ENCODE measurements at regions not wholly inside any gene's neighbourhood (a gene's known extent, or its start where the extent isn't known, plus 50 kb on each side); places are given as distances from the start of the nearest gene placed in this dataset.

DNA sequence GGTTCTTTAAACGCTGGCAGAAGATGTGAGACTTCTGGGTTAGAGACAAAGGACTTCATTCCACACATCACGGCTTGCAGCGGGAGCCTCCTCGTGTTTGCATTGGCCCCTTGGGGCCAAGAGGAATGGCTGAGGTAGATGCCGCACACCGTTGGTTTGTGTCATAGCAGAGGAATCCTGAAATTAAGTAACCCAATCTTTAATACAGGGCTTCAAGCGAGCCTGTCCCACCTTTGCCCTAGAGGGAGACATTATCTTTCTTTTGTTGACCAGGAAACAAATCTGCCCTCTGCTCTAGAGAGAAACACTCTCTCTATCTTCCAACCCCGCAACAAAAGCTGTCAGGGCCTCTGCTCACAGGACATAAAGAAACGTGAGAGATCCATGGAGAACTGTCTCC lies 277.5 kb upstream of the ZFP64 start:
- TF ChIP-seq, protein P1, sequence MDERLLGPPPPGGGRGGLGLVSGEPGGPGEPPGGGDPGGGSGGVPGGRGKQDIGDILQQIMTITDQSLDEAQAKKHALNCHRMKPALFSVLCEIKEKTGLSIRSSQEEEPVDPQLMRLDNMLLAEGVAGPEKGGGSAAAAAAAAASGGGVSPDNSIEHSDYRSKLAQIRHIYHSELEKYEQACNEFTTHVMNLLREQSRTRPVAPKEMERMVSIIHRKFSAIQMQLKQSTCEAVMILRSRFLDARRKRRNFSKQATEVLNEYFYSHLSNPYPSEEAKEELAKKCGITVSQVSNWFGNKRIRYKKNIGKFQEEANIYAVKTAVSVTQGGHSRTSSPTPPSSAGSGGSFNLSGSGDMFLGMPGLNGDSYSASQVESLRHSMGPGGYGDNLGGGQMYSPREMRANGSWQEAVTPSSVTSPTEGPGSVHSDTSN (CRISPR knock-in tag; IDR thresholded peaks at IDR 0.05), result no peak
- no peak for TF ChIP-seq HDAC6 (IDR thresholded peaks at IDR 0.05; ENCODE audit: low read depth, low read length)
- TF ChIP-seq, protein P2, sequence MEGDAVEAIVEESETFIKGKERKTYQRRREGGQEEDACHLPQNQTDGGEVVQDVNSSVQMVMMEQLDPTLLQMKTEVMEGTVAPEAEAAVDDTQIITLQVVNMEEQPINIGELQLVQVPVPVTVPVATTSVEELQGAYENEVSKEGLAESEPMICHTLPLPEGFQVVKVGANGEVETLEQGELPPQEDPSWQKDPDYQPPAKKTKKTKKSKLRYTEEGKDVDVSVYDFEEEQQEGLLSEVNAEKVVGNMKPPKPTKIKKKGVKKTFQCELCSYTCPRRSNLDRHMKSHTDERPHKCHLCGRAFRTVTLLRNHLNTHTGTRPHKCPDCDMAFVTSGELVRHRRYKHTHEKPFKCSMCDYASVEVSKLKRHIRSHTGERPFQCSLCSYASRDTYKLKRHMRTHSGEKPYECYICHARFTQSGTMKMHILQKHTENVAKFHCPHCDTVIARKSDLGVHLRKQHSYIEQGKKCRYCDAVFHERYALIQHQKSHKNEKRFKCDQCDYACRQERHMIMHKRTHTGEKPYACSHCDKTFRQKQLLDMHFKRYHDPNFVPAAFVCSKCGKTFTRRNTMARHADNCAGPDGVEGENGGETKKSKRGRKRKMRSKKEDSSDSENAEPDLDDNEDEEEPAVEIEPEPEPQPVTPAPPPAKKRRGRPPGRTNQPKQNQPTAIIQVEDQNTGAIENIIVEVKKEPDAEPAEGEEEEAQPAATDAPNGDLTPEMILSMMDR (CRISPR knock-in tag; IDR thresholded peaks at IDR 0.05), result no peak
